T-helper 2 cell treated with Interferon-gamma antibody and Interleukin-4, amounts not matched to agents 5 μg/mL and 100 μg/mL, for 36 hours (primary cell): ENCODE measurements at regions not wholly inside any gene's neighbourhood (a gene's known extent, or its start where the extent isn't known, plus 50 kb on each side); places are given as distances from the start of the nearest gene placed in this dataset.

ENCODE experiments used
- DNase-seq: peaks from one replicate; pipeline ENCODE4 v3.0.0; 2021; ENCODE audit warnings: low spot score
- H3K27ac Mint-ChIP-seq: one replicate; pipeline ENCODE4 v1.8.0; 2021; ENCODE audit warnings: mild to moderate bottlenecking, mixed read lengths
- H3K27me3 Mint-ChIP-seq: one replicate; pipeline ENCODE4 v1.8.0; 2021; ENCODE audit warnings: low read depth, mixed read lengths
- H3K36me3 Mint-ChIP-seq: one replicate; pipeline ENCODE4 v1.8.0; 2021; ENCODE audit warnings: low read depth, mixed read lengths
- H3K4me1 Mint-ChIP-seq: one replicate; pipeline ENCODE4 v1.8.0; 2021; ENCODE audit warnings: low read depth, mixed read lengths
- H3K4me3 Mint-ChIP-seq: one replicate; pipeline ENCODE4 v1.8.0; 2022; ENCODE audit warnings: mild to moderate bottlenecking, moderate library complexity, mixed read lengths
- H3K9me3 Mint-ChIP-seq: one replicate; pipeline ENCODE4 v1.8.0; 2021; ENCODE audit warnings: mixed read lengths

DNA sequence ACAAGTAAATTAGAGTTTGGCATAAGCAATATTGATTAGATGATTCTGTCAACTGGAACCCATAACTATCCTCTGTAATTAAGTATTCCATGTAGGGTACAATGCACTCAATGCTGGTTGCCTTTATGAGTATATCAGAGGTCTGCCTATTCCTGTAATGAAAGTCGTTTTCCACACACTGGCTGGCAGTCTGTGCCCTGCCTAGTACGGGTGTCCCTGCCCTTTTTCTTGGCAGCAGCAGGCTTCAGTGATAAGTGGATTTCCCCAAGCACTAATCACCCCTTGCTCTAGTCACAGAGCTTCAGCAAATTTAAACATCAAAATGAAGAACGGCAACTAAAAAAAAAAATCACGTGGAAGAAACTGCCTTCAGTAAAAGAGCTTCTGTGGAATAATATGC, 294.8 kb upstream of the STT3B start:
- Mint-ChIP-seq H3K27ac (no peak overlapping the region), H3K36me3 (no peaks in the 10 kb centered on the region), H3K27me3 (peaks cover 26% of the 10 kb centered on the region), H3K9me3 (no peaks in the 10 kb centered on the region), H3K4me1 (peaks cover 17% of the 10 kb centered on the region), H3K4me3 (no peak overlapping the region)
- DNase-seq = no peak

DNA sequence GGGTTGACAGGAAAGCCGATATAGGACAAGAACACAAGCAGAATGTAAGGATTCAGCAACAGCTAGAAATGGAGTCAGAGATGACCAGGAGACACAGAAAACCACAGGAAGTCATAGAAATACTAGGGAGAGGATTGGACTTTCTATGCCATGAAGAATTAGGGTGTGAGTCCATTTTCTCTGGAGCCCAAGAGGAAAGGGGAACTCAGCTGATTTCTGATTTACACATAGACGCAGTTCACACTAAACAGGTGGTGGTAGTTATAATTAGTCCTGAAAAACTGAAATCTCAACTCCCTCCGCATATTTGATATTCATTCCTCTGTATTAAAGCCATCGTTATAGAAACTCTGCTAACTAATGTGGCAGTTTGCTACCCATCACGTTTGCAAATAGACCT, 292.7 kb upstream of the STT3B start:
- Mint-ChIP-seq H3K4me1 (peaks cover 2% of the 10 kb centered on the region), H3K27ac (no peak overlapping the region), H3K36me3 (no peaks in the 10 kb centered on the region), H3K4me3 (no peak overlapping the region), H3K9me3 (no peaks in the 10 kb centered on the region), H3K27me3 (peaks cover 23% of the 10 kb centered on the region)
- DNase-seq = no peak

DNA sequence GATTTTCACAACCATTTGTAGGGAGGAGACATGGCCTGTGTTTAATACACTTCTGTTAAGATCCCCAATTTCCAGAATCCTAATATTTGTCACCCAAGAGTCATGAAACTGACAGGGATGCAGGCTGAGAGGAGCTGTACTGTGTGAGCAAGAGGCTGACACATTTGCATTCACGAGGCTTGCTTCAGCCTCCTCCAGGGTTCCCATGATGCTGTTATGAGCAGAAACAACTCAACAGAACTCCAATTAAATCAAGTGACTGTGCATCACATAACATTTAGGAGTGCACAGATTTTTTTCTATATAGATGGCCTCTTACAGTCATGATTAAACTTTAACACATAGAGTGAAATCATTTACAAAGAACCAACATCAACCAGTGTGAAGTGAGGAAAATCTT, 292.3 kb upstream of the STT3B start:
- peaks cover 20% of the 10 kb centered on the region for H3K27me3 Mint-ChIP-seq
- no peaks in the 10 kb centered on the region for H3K36me3 Mint-ChIP-seq
- no peaks in the 10 kb centered on the region for H3K9me3 Mint-ChIP-seq
- DNase-seq = no peak
- H3K4me1 Mint-ChIP-seq = peaks cover 2% of the 10 kb centered on the region
- H3K4me3 Mint-ChIP-seq = no peak overlapping the region
- H3K27ac Mint-ChIP-seq = no peak overlapping the region

DNA sequence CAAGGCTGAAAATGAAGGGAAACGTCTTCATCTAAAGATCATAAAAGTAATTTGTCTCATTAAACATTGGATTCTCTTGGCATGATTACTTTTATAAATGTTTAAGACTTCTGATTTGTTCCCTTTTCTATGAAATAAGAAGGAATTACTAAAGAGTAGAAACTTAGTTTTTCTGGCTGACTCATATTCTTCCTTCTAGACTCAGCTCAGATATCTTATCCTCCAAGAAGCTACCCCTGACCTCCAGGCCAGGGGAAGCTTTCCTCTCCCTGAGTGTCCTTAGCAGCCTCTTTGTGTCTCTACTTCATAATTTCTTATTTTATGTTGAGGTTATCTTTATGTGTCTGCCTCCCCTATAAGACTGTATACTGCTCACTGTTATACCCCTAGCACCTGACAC, 291.9 kb upstream of the STT3B start:
- no peak for DNase-seq
- Mint-ChIP-seq H3K36me3 (no peaks in the 10 kb centered on the region), H3K27ac (no peak overlapping the region), H3K4me1 (peaks cover 2% of the 10 kb centered on the region), H3K9me3 (no peaks in the 10 kb centered on the region), H3K4me3 (no peak overlapping the region), H3K27me3 (peaks cover 18% of the 10 kb centered on the region)

DNA sequence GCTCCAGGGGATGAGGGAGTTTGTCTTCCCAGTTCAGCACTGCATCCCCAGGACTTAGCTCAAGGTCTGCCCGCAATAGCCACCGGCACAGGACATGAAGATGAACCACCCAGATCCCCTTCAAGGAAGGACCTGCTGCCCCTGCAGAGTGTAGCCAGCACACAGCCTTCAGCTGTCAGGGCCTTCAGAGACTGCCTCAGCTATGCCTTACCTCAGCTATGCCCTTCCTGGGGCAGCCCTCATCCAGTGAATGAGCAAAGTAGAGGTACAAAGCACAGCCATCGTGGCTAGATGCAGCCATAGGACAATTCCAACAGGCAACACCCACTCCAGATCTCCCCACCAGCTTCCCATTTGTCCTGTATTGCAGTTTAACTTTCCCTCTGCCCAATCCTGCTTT, 291.2 kb upstream of the STT3B start:
- no peak for DNase-seq
- Mint-ChIP-seq H3K27ac (no peak overlapping the region), H3K4me3 (no peak overlapping the region), H3K36me3 (no peaks in the 10 kb centered on the region), H3K9me3 (no peaks in the 10 kb centered on the region), H3K4me1 (peaks cover 2% of the 10 kb centered on the region), H3K27me3 (peaks cover 17% of the 10 kb centered on the region)

DNA sequence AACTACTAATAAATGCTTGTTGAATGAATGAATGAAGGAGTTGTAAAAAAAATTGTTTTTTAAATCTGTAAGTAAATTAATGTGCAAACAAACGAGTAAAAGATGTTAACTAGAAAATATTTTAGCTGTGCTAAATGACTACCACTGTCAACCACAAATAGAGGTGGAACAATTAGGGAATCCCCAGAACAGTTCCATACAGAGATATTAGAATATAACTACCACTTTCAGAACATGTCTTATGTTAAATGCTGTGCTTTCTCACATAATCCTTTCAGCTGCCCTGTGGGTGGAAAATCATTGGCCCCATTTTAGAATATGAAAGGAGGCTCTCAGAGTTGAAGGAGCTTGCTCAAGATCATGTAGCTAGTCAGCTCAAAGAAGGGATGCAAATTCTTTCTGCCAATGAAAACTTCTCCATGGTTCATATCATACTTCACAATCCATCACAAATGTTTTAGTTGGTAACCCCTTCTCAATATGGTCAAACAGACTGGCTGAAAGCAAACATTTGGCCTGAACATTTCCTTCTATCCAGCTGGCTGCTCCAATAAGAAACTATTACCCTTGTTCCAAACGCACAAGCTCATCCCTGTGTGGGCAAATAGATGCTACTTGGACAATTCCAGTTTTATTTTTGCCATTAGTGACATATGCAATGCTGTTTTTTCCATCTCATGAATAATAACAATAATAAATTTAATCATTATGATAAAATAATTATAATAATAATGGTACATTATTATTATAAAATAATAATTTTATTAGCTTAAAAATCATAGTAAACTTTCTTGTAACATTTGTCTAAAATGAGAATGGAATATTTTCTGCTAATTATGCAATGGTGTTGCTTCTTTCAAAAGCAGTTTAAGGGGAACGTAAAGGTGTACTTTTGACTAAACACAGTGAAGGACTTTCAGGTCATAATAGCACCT, 290.4 kb upstream of the STT3B start:
- Mint-ChIP-seq H3K27ac (no peak overlapping the region), H3K4me1 (peaks cover 2% of the 10 kb centered on the region), H3K36me3 (no peaks in the 10 kb centered on the region), H3K27me3 (peaks cover 17% of the 10 kb centered on the region), H3K4me3 (no peak overlapping the region), H3K9me3 (no peaks in the 10 kb centered on the region)
- DNase-seq = no peak

DNA sequence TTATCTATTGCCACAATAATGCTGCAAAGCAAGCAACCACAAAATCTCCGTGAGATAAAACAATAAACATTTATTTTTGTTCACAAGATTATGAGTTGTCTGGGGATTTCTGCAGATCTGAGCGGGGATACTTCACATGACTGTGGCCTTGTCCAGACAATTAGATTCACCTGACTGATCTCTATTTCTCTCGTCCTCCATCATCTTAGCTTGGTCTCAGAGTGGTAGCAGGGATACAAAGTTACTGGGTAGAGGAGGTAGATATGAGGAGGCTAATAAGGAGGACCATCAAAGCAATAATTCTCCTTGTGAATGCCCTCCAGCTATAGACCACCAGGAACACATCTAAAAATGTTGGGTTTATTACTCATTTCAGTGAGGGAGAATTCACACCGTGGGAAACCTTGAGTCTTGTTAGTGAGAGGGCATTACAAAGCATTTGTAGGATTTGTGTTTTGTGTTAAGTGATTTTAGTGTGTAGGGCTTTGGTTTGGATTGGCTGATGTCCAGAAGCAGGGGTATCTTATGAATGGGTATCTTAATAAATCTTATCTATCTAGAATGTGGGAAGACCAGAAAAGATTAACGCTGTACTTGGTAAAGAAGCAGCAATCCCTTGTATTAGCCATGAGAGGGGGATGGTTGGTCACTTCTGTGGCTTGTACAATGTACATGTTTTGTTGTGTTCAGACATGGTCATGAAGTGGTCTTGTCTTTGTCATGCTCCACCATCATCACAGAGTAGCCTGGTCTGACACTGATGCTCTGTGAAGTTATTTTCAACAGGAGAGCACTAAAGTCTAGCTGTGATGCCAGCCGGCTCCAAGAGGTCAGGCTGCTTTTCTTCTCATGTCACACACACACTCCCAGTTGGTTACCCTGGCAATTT, 287.6 kb upstream of the STT3B start:
- Mint-ChIP-seq H3K4me1 (peaks cover 16% of the 10 kb centered on the region), H3K9me3 (no peaks in the 10 kb centered on the region), H3K27ac (no peak overlapping the region), H3K36me3 (no peaks in the 10 kb centered on the region), H3K4me3 (no peak overlapping the region), H3K27me3 (peaks cover 6% of the 10 kb centered on the region)
- DNase-seq = no peak

DNA sequence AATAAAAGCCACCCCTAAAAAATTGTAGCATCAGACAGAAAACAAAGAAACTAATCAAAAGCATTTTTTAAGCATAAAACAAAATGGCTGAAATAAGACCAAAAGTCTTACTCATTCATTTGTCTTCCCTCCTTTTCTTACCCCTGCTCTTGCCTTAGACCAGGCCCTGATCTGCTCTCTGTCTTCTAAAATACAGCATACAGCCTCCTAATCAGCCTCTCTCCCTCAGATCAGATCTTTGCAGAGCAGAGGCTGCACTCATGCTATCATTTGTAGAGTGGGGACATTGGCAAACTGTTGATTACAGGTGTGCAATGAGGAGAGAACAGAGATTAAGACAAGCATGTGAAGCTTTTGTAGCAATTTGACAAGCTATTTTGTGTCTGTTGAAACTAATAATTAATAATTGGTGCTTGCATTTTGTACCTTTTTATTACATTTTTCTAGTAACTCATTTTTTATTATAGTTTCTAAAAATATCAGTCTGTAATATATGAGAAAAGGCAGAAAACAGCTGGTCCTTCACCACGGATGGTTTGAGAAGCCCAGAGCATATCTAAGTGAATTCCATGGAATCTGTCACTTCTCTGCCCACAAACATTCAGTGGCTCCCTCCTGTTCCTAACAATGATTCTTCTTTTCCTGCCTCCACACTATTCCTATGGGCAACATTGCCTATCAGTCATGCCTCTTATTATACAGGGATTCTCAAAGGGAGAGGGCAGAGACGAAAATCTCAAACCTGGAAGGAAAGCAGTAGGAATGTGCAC, 286.2 kb upstream of the STT3B start:
- peaks cover 6% of the 10 kb centered on the region for H3K27me3 Mint-ChIP-seq
- H3K4me1 Mint-ChIP-seq = peaks cover 23% of the 10 kb centered on the region
- H3K9me3 Mint-ChIP-seq = peaks cover 6% of the 10 kb centered on the region
- no peak overlapping the region for H3K4me3 Mint-ChIP-seq
- no peak overlapping the region for H3K27ac Mint-ChIP-seq
- no peak for DNase-seq
- H3K36me3 Mint-ChIP-seq = peaks cover 3% of the 10 kb centered on the region

DNA sequence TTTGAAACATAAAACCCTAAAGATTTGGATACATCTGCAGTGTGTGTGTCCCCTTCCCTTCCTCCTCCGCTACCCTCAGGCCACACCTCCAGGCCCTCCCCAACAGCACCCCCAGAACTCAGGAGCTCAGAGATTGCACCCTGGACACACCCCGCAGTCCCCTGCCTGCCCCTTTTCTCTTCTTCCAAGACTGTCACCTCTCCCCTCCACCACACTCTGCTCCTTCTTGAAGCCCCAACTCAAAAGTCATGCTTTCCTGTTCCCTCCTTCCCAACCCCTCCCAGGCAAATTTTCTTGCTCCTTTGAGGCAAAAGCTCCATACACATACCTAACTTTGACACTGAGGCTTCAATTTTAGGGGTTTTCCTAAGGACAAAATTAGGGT, 285.7 kb upstream of the STT3B start:
- H3K9me3 Mint-ChIP-seq = peaks cover 9% of the 10 kb centered on the region
- peaks cover 6% of the 10 kb centered on the region for H3K27me3 Mint-ChIP-seq
- peaks cover 3% of the 10 kb centered on the region for H3K36me3 Mint-ChIP-seq
- no peak overlapping the region for H3K4me3 Mint-ChIP-seq
- H3K27ac Mint-ChIP-seq = no peak overlapping the region
- peaks cover 26% of the 10 kb centered on the region for H3K4me1 Mint-ChIP-seq
- DNase-seq = no peak

DNA sequence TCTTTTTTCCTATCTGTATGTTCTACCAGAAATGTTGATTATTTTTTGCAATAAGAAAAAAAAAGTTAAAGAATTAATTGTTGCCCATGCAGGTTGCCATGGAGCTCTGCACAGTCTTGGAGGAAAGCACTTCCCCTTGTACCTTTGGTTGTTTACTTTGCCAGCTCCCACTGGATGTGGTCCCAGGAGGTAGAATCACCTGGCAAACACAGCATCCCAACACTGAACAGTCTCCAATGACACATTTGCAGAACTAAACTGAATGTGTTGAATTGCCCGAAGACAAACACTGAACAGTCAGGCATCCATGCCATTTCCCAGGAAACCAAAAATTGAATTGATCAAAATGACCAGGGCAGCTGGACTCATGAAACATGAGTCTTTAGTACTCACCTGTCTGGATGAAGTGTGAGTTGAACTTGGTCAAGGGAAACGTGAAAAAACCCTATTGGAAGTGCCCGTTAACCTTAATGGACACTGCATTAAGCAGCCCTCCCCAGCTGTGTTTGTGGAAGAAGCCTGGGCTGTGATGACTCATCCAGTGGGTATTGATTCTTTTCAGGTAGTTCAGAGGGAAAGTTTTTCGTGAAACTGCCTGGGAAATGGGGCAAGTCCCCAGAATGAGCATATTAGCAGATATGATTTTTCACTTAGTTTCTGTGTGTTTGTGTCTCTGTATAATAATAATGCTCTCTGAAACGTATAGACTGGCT, 284.7 kb upstream of the STT3B start:
- H3K27ac Mint-ChIP-seq = no peak overlapping the region
- H3K36me3 Mint-ChIP-seq = peaks cover 9% of the 10 kb centered on the region
- H3K9me3 Mint-ChIP-seq = peaks cover 14% of the 10 kb centered on the region
- H3K4me3 Mint-ChIP-seq = no peak overlapping the region
- no peak for DNase-seq
- H3K4me1 Mint-ChIP-seq = peaks cover 34% of the 10 kb centered on the region
- H3K27me3 Mint-ChIP-seq = peaks cover 6% of the 10 kb centered on the region

DNA sequence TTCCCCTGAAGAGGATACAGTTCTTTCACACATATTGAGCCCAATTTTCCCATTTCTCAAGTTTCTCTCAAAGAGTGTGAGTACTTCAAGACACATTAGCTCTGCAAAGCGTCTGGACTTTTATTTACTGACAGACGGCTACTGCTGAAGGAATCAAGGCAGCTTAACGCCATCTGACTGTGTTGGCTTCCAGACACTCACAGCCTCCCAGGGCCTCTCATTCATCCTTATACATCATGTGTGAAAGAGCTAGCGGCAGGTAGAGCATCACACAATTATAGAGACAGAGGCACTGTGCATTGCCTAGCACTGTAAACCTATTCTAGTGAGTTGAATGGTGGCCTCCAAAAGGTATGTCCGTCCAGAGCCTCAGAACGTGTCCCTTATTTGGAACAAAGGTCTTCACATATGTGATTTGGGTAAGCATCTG, 284.1 kb upstream of the STT3B start:
- peaks cover 14% of the 10 kb centered on the region for H3K9me3 Mint-ChIP-seq
- peaks cover 9% of the 10 kb centered on the region for H3K36me3 Mint-ChIP-seq
- DNase-seq = no peak
- H3K4me3 Mint-ChIP-seq = no peak overlapping the region
- H3K27ac Mint-ChIP-seq = no peak overlapping the region
- peaks cover 36% of the 10 kb centered on the region for H3K4me1 Mint-ChIP-seq
- peaks cover 6% of the 10 kb centered on the region for H3K27me3 Mint-ChIP-seq

DNA sequence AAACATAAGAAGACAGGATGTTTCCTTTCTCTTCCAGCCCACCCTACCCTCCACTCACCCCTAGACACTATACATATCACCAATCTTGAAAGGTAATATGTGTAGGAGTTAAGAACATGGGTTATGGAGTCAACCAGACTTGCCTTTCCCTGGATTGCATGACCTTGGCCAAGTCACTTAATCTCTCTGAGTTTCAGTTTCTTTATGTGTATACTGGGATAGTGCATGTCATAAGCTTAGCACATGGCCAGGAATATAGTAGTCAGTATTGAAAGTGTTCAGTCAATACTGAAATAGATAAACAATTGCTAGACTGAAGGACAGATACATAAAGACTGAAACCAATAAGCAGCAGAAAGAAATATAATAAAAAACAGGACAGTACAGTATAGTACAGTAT, 283.2 kb upstream of the STT3B start:
- Mint-ChIP-seq H3K9me3 (peaks cover 14% of the 10 kb centered on the region), H3K4me1 (peaks cover 42% of the 10 kb centered on the region), H3K27me3 (peaks cover 6% of the 10 kb centered on the region), H3K36me3 (peaks cover 9% of the 10 kb centered on the region), H3K4me3 (no peak overlapping the region), H3K27ac (no peak overlapping the region)
- DNase-seq = no peak

DNA sequence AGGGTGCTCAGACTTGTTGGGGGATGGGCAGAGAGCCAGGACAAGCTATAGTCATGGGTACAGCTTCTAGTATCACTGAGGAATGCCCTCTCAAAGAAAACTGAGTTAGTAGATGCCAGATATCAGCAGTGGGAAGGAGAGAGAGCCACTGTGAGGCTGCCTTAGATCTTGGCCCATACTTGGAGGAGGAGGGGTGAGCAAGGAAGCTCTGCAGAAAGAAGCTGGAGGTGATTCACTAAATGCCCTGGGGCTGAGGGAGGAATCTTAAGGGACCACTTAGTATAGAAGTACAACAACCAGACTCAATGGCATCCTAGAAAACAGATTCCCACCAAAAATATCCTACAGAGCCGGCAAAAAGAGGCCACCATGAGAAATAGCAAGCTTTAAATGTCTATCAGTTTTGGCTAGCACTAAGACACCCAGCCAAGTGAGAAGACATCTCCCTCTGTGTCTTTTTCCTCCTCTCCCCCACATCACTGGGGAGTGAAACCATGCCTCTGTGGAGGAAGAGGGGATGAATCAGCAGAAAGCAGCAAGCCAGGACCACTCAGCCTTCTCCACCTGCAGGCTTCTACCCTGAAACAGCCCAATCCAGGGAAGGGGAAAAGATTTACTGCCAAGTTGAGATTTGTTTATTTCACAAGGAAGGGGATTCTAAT, 282.5 kb upstream of the STT3B start:
- Mint-ChIP-seq H3K9me3 (peaks cover 14% of the 10 kb centered on the region), H3K27me3 (peaks cover 2% of the 10 kb centered on the region), H3K4me1 (peaks cover 42% of the 10 kb centered on the region), H3K36me3 (peaks cover 9% of the 10 kb centered on the region), H3K27ac (no peak overlapping the region), H3K4me3 (no peak overlapping the region)
- no peak for DNase-seq
